MCF 10A (cell line): ENCODE measurements at regions not wholly inside any gene's neighbourhood (a gene's known extent, or its start where the extent isn't known, plus 50 kb on each side); places are given as distances from the start of the nearest gene placed in this dataset.

Source experiments
- BruUV-seq: library from RNA; stranded (reverse); fragments of 400-500 nt; replicated peaks from 2 replicates; lab custom pipeline; 2021; lab: Mats Ljungman, UMichigan
- CTCF ChIA-PET: fragments of 300-600 bp; sonication (Branson Sonifier 250); formaldehyde crosslinking; extraction: SDS; loops from one replicate; lab custom pipeline; 2021; ENCODE audit warnings: antibody characterized with exemption, inconsistent platforms; lab: Yijun Ruan, JAX
- POLR2A ChIA-PET: fragments of 300-600, 350-650 bp; sonication (Branson Sonifier 250); formaldehyde crosslinking; extraction: SDS; loops from one replicate; lab custom pipeline; 2020; ENCODE audit warnings: antibody characterized with exemption, inconsistent platforms; lab: Yijun Ruan, JAX
- DNase-seq: peaks from one replicate; pipeline ENCODE4 v3.0.0-alpha.2; 2018; ENCODE audit not compliant: unreplicated experiment
- H3K27ac Mint-ChIP-seq: one replicate; pipeline ENCODE4 v1.8.0; 2022; ENCODE audit warnings: mild to moderate bottlenecking, low read depth, mixed read lengths; ENCODE audit not compliant: unreplicated experiment
- H3K27me3 Mint-ChIP-seq: one replicate; pipeline ENCODE4 v1.8.0; 2022; ENCODE audit warnings: mixed read lengths; ENCODE audit not compliant: insufficient read depth, unreplicated experiment
- H3K36me3 Mint-ChIP-seq: one replicate; pipeline ENCODE4 v1.8.0; 2022; ENCODE audit warnings: mild to moderate bottlenecking, moderate library complexity, mixed read lengths; ENCODE audit not compliant: insufficient read depth, unreplicated experiment
- H3K4me1 Mint-ChIP-seq: one replicate; pipeline ENCODE4 v1.8.0; 2022; ENCODE audit warnings: mixed read lengths; ENCODE audit not compliant: insufficient read depth, unreplicated experiment
- H3K4me3 Mint-ChIP-seq: one replicate; pipeline ENCODE4 v1.8.0; 2022; ENCODE audit warnings: mild to moderate bottlenecking, moderate library complexity, mixed read lengths; ENCODE audit not compliant: unreplicated experiment
- H3K9me3 Mint-ChIP-seq: one replicate; pipeline ENCODE4 v1.8.0; 2022; ENCODE audit warnings: mixed read lengths; ENCODE audit not compliant: unreplicated experiment
- CTCF ChIP-seq: fragments of 200-600 bp; IDR thresholded peaks from one replicate; pipeline ENCODE4 v1.8.0; 2022; ENCODE audit warnings: antibody characterized with exemption, mild to moderate bottlenecking; ENCODE audit not compliant: unreplicated experiment
- intact Hi-C: fragments of 100-400 bp; cut with micrococcal nuclease; formaldehyde crosslinking; loops from 2 replicates; pipeline ENCODE4 v1.14.1; 2022

GRCh38 chr3:135471911-135472310, 493.6 kb upstream of the PPP2R3A start:
- Mint-ChIP-seq H3K4me3 (no peak overlapping the region), H3K36me3 (no peaks in the 10 kb centered on the region), H3K27me3 (no peaks in the 10 kb centered on the region), H3K4me1 (no peaks in the 10 kb centered on the region), H3K9me3 (peaks cover 32% of the 10 kb centered on the region), H3K27ac (no peak overlapping the region)
- BruUV-seq, result no TSS peak
- intact Hi-C loops, result no loop called here
- DNase-seq, result no peak
- CTCF ChIA-PET, result interaction anchor here (0.9 kb wide), 1 partner anchor 22 kb away, joined by 3 read pairs; no protein-coding TSS in a partner anchor
- no peak for TF ChIP-seq CTCF
- POLR2A ChIA-PET, result no interaction called here

- intact Hi-C loops, result no loop called here
- no peak for DNase-seq
- H3K27me3 Mint-ChIP-seq, result no peaks in the 10 kb centered on the region
- CTCF ChIA-PET, result interaction anchor here (0.6 kb wide), 2 partner anchors 539 to 681 kb away, joined by 3 to 4 read pairs; no protein-coding TSS in a partner anchor
- BruUV-seq, result no TSS peak
- peaks cover 21% of the 10 kb centered on the region for H3K9me3 Mint-ChIP-seq
- no peak overlapping the region for H3K4me3 Mint-ChIP-seq
- H3K27ac Mint-ChIP-seq, result no peak overlapping the region
- no peaks in the 10 kb centered on the region for H3K36me3 Mint-ChIP-seq
- POLR2A ChIA-PET, result no interaction called here
- TF ChIP-seq CTCF, result no peak
- no peaks in the 10 kb centered on the region for H3K4me1 Mint-ChIP-seq
Observed at GRCh38 chr3:135473449-135473848, 492.1 kb upstream of the PPP2R3A start.

- no peaks in the 10 kb centered on the region for H3K9me3 Mint-ChIP-seq
Observed at GRCh38 chr3:135487261-135487660, 478.3 kb upstream of the PPP2R3A start.

GRCh38 chr3:135490219-135490915, 475.2 kb upstream of the PPP2R3A start:
- Mint-ChIP-seq H3K36me3 (no peaks in the 10 kb centered on the region), H3K9me3 (no peaks in the 10 kb centered on the region), H3K4me1 (no peaks in the 10 kb centered on the region), H3K4me3 (no peak overlapping the region), H3K27me3 (no peaks in the 10 kb centered on the region), H3K27ac (no peak overlapping the region)
- no peak for DNase-seq
- CTCF ChIA-PET, result interaction anchor here (0.7 kb wide), 1 partner anchor 667 kb away, joined by 3 read pairs; no protein-coding TSS in a partner anchor
- POLR2A ChIA-PET, result no interaction called here
- intact Hi-C loops, result no loop called here
- no TSS peak for BruUV-seq
- no peak for TF ChIP-seq CTCF

More at GRCh38 chr3:135487261-135487660, 478.3 kb upstream of the PPP2R3A start:
- Mint-ChIP-seq H3K27me3 (no peaks in the 10 kb centered on the region), H3K4me1 (no peaks in the 10 kb centered on the region), H3K4me3 (no peak overlapping the region), H3K27ac (no peak overlapping the region), H3K36me3 (no peaks in the 10 kb centered on the region)
- TF ChIP-seq CTCF, result no peak
- POLR2A ChIA-PET, result no interaction called here
- intact Hi-C loops, result no loop called here
- BruUV-seq, result no TSS peak
- DNase-seq, result no peak
- CTCF ChIA-PET, result interaction anchor here (0.6 to 1.5 kb wide), 4 partner anchors 15 to 989 kb away, joined by 3 to 5 read pairs (median 4); no protein-coding TSS in a partner anchor
